ENCODE measurements at regions not wholly inside any gene's neighbourhood (a gene's known extent, or its start where the extent isn't known, plus 50 kb on each side); places are given as distances from the start of the nearest gene placed in this dataset.
A peak's percentile ranks its signal among the peaks of the same experiment; 100 is the strongest.

DNA sequence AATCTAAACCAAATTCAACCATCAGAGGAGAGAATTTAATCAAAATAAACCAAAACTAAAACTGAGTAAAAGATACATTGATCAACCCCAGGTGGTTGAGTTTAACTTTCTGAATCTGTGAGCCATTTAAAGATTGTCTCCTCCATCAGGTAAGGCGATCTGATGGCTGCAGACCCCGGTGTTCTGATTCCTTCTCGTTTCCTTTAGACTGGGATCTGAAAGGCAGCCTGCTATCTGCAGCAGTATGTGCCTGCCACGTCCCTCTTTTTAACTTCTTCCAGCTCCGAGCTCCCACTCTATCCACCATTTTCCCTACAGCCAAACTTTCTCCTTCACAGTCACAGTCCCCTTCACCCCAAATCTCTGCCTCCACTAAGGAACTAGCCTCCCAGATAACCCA lies 66.1 kb upstream of the ARHGAP32 start:
- no peak for TF ChIP-seq ZNF462 (CRISPR knock-in tag; IDR thresholded peaks at IDR 0.05)
- TF ChIP-seq POLR2AphosphoS5 (IDR thresholded peaks at IDR 0.05; ENCODE audit: low read depth) = no peak
- TF ChIP-seq ZNF331 (CRISPR knock-in tag; IDR thresholded peaks at IDR 0.05; ENCODE audit: low read depth) = no peak
- no peak for TF ChIP-seq ZNF114 (CRISPR knock-in tag; IDR thresholded peaks at IDR 0.05)
- TF ChIP-seq NANOG (IDR thresholded peaks at IDR 0.05; ENCODE audit: borderline replicate concordance) = no peak
- H2AFZ ChIP-seq = no peak overlapping the region

GRCh38 chr11:129257512-129257911 lies 65.4 kb upstream of the ARHGAP32 start:
- H3F3A ChIP-seq (replicated peaks; ENCODE audit: low read depth) = no peaks in the 10 kb centered on the region
- H3K27me3 Mint-ChIP-seq (ENCODE audit: insufficient read depth, low read depth, poor library complexity) = no peaks in the 10 kb centered on the region
- peaks cover 64% of the 10 kb centered on the region for H3K4me1 ChIP-seq (ENCODE audit: insufficient read depth)
- DNase-seq (ENCODE audit: low spot score) = no peak
- no peak overlapping the region for H3K4me3 ChIP-seq
- no peak overlapping the region for H2AFZ ChIP-seq
- no peaks in the 10 kb centered on the region for H4K20me1 ChIP-seq (replicated peaks; ENCODE audit: insufficient read depth)
- no peak overlapping the region for H3K27ac ChIP-seq (ENCODE audit: low read depth)
- H3K4me2 ChIP-seq = no peak overlapping the region
- H3K27ac Mint-ChIP-seq = no peak overlapping the region
- H3K4me3 Mint-ChIP-seq = no peak overlapping the region
- no peaks in the 10 kb centered on the region for H3K36me3 ChIP-seq (ENCODE audit: insufficient read depth)
- H3K9me3 Mint-ChIP-seq = no peaks in the 10 kb centered on the region
- ATAC-seq = no peak
- peaks cover 71% of the 10 kb centered on the region for H3K4me1 Mint-ChIP-seq
- H3K79me2 ChIP-seq (replicated peaks; ENCODE audit: insufficient read depth) = peaks cover 89% of the 10 kb centered on the region
- no peaks in the 10 kb centered on the region for H3K27me3 ChIP-seq (ENCODE audit: insufficient read depth)
- H3K36me3 Mint-ChIP-seq (ENCODE audit: low read depth) = no peaks in the 10 kb centered on the region
- no peaks in the 10 kb centered on the region for H3K9me2 ChIP-seq (ENCODE audit: insufficient read depth)
- TF ChIP-seq NANOG (IDR thresholded peaks at IDR 0.05; ENCODE audit: borderline replicate concordance) (no peak), POLR2AphosphoS5 (IDR thresholded peaks at IDR 0.05; ENCODE audit: low read depth) (no peak), ETS1 (IDR thresholded peaks at IDR 0.05) (no peak)

More for the DNA sequence above, 66.1 kb upstream of the ARHGAP32 start:
- no peaks in the 10 kb centered on the region for H3K36me3 Mint-ChIP-seq (ENCODE audit: low read depth)
- ATAC-seq (peak; percentile 78), DNase-seq (ENCODE audit: low spot score) (peak; percentile 43)
- H3K36me3 ChIP-seq (ENCODE audit: insufficient read depth) = no peaks in the 10 kb centered on the region
- H3K27ac Mint-ChIP-seq = peak overlapping the region; percentile 90
- H3K79me2 ChIP-seq (replicated peaks; ENCODE audit: insufficient read depth) = peaks cover 94% of the 10 kb centered on the region
- no peaks in the 10 kb centered on the region for H3K27me3 Mint-ChIP-seq (ENCODE audit: insufficient read depth, low read depth, poor library complexity)
- H3K4me1 Mint-ChIP-seq = peaks cover 66% of the 10 kb centered on the region
- no peaks in the 10 kb centered on the region for H3K27me3 ChIP-seq (ENCODE audit: insufficient read depth)
- peak overlapping the region; percentile 44 for H3K4me2 ChIP-seq
- peak overlapping the region; percentile 60; the same call in 1 of the 2 replicates for H3K27ac ChIP-seq (ENCODE audit: low read depth)
- no peaks in the 10 kb centered on the region for H3K9me3 Mint-ChIP-seq
- H3K4me3 ChIP-seq = no peak overlapping the region
- no peaks in the 10 kb centered on the region for H4K20me1 ChIP-seq (replicated peaks; ENCODE audit: insufficient read depth)
- no peaks in the 10 kb centered on the region for H3K9me2 ChIP-seq (ENCODE audit: insufficient read depth)
- no peak overlapping the region for H3K4me3 Mint-ChIP-seq
- no peaks in the 10 kb centered on the region for H3F3A ChIP-seq (replicated peaks; ENCODE audit: low read depth)
- H3K4me1 ChIP-seq (ENCODE audit: insufficient read depth) = peaks cover 61% of the 10 kb centered on the region

All from GM23338 (cell line).